HG02571 (cell line): ENCODE measurements at regions not wholly inside any gene's neighbourhood (a gene's known extent, or its start where the extent isn't known, plus 50 kb on each side); places are given as distances from the start of the nearest gene placed in this dataset.
"Not testable (repeated sequence)": the region's sequence is repeated elsewhere in the genome, so short reads cannot be mapped to it uniquely, and the experiment has no call there.

ENCODE experiments used
- ATAC-seq: cut with Tn5 transposase; IDR thresholded peaks from one replicate; pipeline ENCODE4 v1.9.1; 2021; ENCODE audit warnings: mild to moderate bottlenecking, moderate library complexity; ENCODE audit not compliant: unreplicated experiment

- ATAC-seq, result no peak
These were observed 126.2 kb upstream of the KCTD7 start for GRCh38 chr7:66502230-66503035.

- no peak for ATAC-seq
These were observed 125.7 kb upstream of the KCTD7 start for GRCh38 chr7:66503036-66503370.

- no peak for ATAC-seq
These were observed 125.1 kb upstream of the KCTD7 start for GRCh38 chr7:66503551-66504031.

- ATAC-seq, result no peak
These were observed 124.5 kb upstream of the KCTD7 start for GRCh38 chr7:66504131-66504530.

- no peak for ATAC-seq
These were observed 123.7 kb upstream of the KCTD7 start for GRCh38 chr7:66505009-66505408.

GRCh38 chr7:66505531-66506451 is 122.9 kb upstream of the KCTD7 start:
- no peak for ATAC-seq

- ATAC-seq, result not testable (repeated sequence)
These were observed 122.0 kb upstream of the KCTD7 start for GRCh38 chr7:66506703-66507102.

GRCh38 chr7:66507764-66508296 is 120.9 kb upstream of the KCTD7 start:
- no peak for ATAC-seq

GRCh38 chr7:66508431-66508830 is 120.2 kb upstream of the KCTD7 start:
- no peak for ATAC-seq

GRCh38 chr7:66514050-66514449 is 114.6 kb upstream of the KCTD7 start:
- no peak for ATAC-seq

- no peak for ATAC-seq
These were observed 111.3 kb upstream of the KCTD7 start for GRCh38 chr7:66517212-66517909.

GRCh38 chr7:66518151-66518691 is 110.5 kb upstream of the KCTD7 start:
- no peak for ATAC-seq

GRCh38 chr7:66521675-66522074 is 107.0 kb upstream of the KCTD7 start:
- no peak for ATAC-seq

GRCh38 chr7:66522518-66522917 is 106.2 kb upstream of the KCTD7 start:
- ATAC-seq, result no peak

- no peak for ATAC-seq
These were observed 105.3 kb upstream of the KCTD7 start for GRCh38 chr7:66523409-66523808.

GRCh38 chr7:66524738-66525137 is 103.9 kb upstream of the KCTD7 start:
- no peak for ATAC-seq

GRCh38 chr7:66526782-66527181 is 101.9 kb upstream of the KCTD7 start:
- ATAC-seq, result not testable (repeated sequence)

GRCh38 chr7:66528652-66529051 is 100.0 kb upstream of the KCTD7 start:
- ATAC-seq, result no peak

- ATAC-seq, result no peak
These were observed 98.6 kb upstream of the KCTD7 start for GRCh38 chr7:66529883-66530610.
